AG08396 (cell line): ENCODE measurements at regions not wholly inside any gene's neighbourhood (a gene's known extent, or its start where the extent isn't known, plus 50 kb on each side); places are given as distances from the start of the nearest gene placed in this dataset.
"Not testable (repeated sequence)": the region's sequence is repeated elsewhere in the genome, so short reads cannot be mapped to it uniquely, and the experiment has no call there.

Source experiments
- DNase-seq: peaks from one replicate; pipeline ENCODE4 v3.0.0; 2012; ENCODE audit warnings: low spot score, mixed read lengths

DNA sequence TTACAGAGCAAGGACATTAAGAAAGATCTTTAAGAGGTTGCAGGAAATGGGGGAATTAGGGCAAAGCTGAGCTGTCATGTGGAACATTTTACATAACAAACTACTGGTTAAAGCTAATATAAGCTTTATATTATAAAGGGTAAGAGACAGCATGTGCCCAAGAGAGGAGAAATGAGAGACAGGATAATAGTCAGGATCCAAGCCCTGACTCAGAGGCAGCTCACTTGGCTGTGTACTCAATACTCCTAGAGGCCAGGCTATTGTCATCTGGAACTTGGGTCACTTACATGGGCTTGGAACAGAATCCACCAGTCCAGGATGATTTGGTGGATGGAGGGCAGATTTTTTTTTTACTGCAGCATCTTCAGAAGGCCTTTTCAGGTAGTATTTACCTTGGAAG is 418.6 kb upstream of the ZMIZ1 start:
- no peak for DNase-seq

DNA sequence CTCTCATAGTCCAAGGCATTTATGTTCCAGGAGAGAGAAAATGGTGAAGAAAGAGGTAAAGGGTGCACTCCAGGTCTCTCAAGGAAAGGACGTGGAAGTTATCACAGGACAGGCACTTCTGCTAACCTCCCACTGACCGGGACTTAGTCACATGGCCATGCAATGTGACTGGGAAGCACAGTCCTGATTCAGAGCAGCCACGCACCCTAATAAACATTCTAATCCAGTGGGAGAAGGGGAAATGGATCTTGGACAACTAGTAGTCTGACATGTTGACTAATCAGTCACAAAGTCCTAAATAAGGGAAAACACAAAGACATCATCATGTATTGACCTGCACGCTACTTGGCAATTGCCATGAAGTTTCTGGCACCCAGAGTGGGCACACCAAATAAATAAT is 417.5 kb upstream of the ZMIZ1 start:
- DNase-seq = no peak

DNA sequence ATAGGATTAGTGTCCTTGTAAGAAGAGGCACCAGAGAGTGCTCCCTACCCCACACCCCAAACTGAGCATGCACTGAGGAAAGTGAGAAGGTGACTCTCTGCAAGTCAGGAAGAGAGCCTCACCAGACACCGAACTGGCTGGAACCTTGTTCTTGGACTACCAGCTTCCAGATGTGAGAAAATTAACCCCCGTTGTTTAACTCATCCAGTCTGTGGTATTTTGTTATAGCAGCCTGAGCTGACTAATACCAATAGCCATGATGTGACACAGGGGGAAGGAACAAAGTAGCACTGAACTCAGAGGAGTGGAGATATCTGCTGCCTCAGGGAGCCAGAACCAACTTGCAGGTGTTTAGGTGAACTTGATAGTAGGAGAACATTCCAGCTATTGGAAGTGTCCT is 415.2 kb upstream of the ZMIZ1 start:
- DNase-seq = no peak

DNA sequence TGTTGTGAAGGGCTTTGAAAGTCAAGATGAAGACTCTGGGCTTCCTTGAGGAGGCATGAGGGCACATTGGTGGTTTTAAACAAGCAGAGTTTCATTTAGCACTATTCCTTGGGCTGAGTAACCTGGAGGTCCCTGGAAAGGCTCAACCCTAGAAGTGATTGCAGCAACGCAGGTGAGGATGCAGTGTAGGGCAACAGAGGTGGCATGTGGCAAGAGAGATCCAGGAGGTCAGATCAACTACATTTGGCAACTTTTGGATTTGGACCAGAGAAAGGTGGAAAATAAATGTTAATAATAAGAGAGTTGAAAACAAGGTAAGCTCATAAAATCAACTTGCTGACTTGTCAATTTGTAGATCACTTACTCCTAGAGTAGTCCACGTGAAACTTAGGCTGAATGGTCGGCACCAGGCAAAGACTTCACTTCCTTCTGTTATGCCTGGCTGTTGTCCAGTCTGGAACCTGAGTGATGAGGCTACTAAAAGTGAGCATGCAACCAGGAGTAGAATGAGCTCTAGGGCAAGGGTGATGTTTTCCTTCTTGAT is 414.6 kb upstream of the ZMIZ1 start:
- DNase-seq = no peak

DNA sequence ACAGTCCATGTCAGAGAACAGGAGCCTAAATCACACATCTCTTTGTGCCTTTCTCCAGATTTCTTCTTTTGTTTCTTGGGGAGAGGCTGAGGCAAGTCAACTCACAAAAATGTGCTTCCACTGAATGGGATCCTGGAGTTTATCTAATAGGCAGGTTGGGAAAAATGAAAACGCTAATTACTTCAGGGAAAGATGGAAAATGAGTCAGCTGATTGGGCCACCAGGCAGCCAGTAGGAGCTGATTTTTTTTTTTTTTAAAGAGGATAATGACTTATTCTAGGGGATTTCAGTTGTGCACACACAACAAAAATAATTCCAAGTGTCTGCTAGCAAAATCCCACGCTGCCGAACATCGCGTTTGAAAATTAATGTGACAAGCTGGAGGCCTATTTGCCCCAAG is 412.8 kb upstream of the ZMIZ1 start:
- DNase-seq = no peak

DNA sequence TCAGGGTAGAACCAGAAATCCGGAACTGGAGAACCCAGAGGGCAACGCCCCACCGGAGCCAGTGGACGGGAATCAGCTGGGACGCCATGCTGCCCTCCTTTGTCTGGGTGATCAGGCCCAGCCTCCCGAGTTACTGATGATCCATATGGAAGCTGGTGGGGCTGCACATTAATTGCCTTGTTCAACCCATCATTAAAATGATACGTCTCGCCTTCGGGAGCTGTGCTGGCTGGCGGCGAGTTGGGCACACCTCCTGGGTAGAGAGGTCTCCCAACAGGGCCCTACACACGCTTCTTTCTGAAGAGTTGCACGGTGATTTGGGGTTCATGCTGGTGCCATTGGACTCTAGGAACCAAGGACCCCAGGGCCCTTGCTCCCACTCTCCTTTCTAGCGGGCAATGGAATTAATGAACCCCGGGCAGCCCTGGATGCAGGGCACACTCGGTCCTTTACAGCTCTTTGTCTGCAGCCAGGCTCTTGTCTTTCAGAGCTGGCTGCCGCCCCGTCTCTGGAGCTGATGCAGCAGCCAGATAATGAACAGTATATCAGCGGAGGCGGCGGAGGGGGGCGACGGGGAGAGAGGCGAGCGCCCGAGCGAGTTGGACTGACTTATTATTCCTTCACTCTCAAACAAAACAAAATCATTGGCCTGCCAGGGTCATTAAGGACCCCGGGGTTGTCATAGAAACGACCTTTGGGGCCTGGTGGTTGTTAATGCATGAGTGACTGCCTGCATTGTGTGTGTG is 412.2 kb upstream of the ZMIZ1 start:
- no peak for DNase-seq

DNA sequence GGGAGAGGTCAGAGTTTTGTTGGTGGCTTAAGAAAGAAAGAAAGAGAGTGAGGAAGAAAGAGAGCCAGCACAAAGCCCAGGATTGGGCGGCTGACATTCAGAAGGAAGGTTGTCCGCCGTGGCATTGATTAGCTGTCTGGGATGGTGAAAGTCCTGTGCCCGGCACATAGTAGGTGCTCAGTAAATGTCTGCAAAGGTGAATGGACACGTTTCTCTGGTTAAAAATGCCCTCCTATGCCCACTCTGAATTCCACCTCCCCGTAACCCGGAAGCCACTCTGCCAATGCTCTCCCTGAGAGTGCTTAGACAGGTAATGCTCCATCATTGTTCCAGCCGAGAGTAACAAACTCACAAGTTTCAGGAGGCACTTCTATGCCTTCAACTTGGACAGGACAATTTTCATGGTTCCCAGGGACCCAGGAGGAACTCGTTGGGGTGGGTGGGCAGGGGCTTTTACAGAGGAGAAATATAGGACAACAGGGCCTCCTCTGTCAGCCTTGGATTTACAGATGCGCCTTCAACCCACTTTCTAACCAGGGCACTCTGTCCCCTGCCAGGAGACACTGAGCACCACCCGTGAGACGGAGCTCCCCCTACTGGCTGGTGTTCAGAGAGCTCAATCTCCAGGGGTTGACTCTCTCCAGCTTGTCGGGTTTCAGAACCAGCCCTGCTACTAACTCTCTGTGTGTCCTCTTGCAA is 411.5 kb upstream of the ZMIZ1 start:
- peak; percentile 73 for DNase-seq

DNA sequence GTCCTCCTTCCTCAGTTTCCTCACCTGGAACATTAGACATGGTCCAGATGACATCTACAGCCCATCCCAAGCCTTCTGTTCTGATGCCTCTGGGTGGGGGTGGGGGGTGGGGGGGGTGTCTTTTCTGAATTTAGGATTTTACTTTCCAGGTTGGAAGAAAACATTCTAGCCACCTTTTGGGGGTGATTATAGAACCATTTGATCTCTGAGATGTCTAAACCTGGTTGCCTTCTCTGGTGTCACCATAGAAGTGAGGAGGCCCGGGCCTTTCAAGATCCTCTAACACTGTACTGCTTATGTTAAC is 411.0 kb upstream of the ZMIZ1 start:
- DNase-seq = no peak

DNA sequence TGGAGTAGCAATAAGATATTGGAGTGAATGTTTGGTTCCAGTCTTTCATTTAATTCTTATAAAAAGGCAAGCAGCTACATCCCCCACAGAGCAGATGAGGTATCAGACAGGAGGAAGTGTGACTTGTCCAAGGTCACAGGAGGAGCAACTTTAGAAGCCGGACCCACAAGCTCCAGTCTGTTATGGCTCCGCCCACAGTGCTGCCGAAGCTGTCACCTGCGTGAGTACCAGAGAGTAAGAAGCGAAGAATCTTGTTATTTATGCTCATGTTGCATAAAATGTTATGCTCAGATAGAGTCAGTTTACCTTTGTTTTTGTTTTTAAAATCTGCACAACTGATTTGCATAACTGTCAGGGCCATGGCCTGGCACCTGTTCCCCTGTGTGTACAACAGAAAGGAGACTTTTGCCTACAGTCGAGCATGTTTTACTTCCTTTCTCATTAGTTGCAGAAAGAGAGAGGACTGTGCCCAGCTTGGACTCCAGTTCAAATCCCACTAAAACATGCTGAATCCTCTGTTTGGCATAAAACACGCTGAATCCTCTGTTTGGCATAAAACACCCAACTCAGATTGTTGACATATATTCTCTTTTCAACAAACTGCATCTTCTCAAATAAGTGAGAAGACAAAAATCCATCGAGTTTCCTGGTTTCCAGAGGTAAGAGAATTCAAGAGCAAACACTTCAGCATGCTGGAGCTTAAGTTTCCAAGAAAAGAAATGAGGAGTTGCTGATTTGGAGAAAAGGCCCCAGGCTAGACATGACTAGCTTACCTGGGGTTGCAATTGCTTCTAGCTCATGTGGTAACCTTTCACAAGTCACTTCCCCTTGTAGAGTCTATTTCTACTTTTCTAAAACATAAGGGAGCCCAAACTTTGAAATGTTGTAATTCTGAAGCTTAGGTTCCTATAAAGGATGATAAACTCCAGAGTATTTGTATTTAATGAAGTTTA is 409.8 kb upstream of the ZMIZ1 start:
- no peak for DNase-seq

DNA sequence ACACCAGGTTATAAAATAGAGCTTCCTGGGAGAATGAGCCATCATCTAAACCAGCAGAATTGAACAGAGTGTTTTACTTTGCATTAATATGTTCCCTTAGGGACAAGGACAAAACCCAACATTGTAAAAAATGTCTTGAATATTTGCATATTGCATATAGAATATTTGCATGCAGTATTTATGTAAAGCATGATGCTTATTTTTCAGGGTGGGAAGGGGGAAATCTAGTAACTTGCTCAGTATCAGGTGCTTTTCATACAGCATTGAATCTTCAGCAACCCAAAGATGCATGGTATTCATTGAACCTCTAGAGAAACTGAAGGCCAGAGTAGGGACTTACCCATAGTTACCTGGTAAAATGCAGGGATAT is 409.2 kb upstream of the ZMIZ1 start:
- no peak for DNase-seq

DNA sequence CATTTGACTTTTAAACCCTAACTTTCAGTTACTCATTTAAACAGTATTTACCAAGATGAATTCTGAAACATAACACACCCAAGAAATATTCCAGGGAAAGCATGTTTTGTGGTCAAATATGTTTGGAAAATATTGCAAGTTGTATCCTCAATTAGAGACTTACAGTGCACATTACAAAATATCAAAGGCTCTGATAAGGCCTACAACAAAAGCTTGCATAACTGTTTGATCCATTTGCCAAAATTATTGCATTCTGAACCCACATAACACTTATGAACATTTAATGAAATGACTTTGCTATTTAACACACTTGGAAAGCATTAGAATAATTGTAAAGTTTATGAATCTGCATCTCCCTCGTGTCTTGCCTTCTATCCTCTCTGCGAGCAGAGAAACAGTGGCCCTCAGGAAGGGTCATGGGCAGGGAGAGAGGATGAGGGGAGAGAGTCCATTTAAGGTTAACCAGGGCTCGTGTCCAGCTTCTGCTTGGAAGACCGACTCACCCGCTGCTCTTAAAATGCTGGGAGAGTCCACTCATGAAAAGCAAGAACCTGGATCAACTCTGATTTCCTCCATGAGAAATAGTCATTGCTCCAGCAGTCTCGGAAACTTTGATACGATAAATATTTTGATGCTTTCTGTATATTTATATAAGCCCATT is 408.2 kb upstream of the ZMIZ1 start:
- DNase-seq = no peak

DNA sequence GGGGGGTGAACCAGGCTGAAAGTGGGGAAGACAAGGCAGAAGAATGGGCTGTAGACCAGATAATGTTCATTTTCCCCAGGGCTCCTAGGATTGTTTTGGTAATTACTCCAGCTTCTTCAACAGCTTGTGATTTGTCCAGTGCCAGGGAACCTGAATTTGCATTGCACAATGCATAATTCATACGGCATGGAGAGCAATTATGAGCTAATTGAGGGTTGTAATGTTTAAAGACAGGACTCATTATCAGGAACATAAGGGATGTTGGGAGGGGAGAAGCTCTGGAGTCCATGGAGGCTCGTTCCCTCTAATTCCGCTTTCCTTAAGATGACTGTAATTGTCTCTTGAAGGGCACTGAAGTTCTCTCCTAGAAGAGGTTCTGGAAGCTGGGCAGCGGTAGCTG is 405.0 kb upstream of the ZMIZ1 start:
- DNase-seq = no peak

DNA sequence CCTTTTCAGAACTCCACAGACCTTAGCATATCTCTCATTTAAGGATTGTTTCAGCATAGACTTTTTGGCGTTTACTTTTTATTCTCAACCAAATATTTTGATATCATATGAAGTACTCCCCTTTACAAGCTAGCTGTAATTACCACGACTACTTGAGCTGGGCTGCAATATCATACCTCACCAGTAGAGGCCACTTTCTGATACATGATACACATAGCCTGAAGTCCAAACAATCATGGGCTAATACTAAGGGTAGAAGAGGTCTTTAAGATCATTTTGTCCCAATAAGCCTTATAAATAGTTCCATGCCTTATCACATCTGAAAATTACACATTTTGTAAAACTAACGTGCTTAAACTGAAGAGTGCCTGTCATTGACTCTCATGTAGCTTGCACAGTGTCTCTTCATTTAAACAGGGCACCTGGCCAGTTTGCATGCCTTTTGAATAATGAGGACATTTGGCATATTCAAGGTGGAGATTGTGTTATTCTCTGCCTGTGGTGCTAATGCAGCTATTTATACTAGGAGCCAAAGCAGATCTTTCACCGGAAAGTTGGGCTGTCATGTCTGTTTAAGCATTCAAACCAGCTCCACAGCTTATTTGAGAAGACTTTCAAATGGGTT is 403.7 kb upstream of the ZMIZ1 start:
- no peak for DNase-seq

DNA sequence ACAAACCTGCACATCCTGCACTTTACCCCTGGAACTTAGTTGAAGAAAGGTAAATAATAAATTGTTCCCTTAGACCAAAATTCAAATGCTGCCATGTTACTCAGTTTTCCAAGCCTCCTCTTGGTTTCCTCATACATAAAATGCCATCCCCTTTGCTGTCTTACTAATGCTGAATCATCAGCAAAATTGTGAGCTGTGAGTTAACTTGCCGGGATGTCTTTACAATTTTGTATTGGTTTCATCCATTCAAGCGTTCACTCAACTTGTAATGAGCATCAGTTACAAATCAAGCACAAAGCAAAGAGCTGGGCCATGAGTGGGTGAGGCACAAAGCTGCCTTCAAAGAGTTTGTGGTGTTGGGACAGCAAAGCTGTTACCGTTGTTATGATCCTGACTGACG is 395.8 kb upstream of the ZMIZ1 start:
- peak; percentile 56 for DNase-seq

DNA sequence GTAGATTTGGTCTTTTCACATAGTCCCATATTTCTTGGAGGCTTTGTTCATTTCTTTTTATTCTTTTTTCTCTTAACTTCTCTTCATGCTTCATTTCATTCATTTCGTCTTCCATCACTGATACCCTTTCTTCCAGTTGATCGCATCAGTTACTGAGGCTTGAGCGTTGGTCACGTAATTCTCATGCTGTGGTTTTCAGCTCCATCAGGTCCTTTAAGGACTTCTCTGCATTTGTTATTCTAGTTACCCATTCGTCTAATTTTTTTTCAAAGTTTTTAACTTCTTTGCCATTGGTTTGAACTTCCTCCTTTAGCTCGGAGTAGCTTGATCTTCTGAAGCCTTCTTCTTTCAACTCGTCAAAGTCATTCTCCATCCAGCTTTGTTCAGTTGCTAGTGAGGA is 387.6 kb upstream of the ZMIZ1 start:
- not testable (repeated sequence) for DNase-seq

DNA sequence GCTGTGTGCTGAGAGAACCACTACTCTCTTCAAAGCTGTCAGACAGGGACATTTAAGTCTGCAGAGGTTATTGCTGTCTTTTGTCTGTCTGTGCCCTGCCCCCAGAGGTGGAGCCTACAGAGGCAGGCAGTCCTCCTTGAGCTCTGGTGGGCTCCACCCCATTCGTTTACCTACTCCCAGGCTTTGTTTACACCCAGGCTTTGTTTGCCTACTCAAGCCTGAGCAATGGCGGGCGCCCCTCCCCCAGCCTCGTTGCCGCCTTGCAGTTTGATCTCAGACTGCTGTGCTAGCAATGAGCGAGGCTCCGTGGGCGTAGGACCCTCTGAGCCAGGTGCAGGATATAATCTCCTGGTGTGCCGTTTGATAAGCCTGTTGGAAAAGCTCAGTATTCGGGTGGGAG is 386.8 kb upstream of the ZMIZ1 start:
- not testable (repeated sequence) for DNase-seq

DNA sequence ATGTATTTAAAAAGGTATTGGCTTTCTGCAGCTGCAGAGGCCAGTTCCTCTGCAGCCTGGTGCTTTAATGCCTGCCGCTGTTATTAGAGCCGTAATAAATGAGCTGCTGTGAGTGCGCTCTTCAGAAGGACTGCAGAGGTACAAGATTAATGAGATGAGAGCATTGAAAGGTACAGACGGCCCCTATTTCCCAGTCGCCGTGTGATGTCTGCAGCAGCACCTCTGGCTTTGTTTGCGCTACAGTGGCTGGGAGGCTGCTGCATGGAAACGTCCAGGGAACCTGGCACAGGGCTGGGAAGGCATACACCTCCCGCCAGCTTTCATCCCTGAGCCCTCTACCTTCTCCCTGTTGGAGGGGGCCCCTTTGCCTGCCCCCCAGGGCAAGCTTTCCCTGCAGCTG is 383.8 kb upstream of the ZMIZ1 start:
- no peak for DNase-seq

DNA sequence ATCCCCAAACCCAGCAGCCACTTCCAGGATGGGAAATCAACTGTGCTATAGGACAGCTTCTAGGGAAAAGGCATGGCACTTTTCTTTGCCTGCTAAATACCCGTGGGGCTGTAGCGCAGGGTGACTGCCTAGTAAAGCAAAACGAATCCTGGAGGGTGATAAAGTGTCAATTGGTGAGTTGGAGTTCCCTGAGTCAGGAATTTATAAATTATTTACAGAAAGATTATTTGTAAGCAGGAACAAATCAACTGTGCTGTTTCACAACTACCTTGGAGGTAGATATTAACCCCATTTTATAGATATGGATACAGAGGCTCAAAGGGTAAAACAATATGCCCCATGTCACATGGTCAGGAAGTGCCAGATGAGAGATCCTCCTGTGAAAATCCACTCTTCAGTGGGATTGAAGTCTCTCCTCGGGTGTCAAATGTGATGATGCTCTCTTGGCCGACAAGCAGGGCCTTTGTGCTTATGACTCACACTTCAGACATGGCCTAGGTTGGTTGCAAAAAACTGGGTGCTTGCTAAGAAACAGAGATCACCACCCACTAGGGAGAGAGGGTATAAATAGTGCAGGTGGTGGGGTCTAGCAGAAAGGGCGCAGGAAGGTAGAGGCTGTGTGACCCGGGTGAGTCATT is 383.2 kb upstream of the ZMIZ1 start:
- peak; percentile 54 for DNase-seq

DNA sequence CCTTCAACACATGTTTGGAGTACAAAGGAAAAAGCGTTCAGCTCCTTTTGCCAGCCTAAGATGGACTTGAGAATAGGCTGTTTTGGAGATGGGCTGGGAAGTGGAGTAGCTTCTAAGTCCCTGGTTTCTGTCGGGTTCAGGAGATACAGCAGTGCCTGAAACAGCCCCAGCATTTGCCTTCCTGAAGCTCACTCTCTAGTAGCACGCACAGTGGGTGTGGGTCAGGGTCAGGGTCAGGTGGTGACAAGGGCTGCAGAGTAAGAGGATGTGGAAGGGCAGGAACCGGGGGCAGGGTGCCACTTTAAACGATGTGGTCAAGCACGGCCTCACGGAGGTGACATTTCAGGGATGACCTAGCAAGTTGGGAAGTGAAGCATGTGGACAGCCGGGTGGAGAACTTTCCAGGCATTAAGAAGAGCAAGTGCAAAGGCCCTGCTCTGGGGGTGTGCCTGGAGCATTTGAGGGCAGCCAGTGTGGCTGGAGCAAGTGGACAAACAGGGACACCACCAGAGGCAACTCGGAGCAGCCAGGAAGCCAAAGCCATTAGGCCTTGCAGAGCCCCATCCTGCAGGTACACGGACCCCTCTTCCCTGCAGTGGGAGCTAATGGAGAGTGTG is 382.2 kb upstream of the ZMIZ1 start:
- DNase-seq = no peak

DNA sequence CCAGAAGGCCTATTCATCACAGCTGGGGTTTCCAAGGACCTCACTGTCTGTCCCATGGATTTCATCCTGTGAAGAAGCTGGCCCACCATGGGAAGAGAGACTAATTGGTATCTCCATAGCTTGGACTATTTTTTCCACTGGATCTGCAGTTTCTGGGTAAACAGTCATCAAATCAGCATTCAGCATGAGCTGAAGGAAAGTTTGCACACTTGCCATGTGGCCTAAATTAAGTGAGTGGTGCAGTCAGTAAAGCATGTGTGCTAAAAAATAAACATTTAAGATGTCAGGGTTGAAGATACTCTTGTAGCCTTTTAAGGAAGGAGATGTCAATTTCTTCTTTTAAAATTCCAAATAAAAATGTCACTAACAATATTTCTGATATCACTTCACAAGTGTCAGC is 381.1 kb upstream of the ZMIZ1 start:
- DNase-seq = peak; percentile 18
